ENCODE measurements at regions not wholly inside any gene's neighbourhood (a gene's known extent, or its start where the extent isn't known, plus 50 kb on each side); places are given as distances from the start of the nearest gene placed in this dataset.
A peak's percentile ranks its signal among the peaks of the same experiment; 100 is the strongest.

GRCh38 chr3:194200422-194201081, 64.6 kb downstream of the HES1 start:
- H3K4me3 ChIP-seq, result no peak overlapping the region
- TF ChIP-seq EP300 (IDR thresholded peaks at IDR 0.05) (no peak), POLR2A (IDR thresholded peaks at IDR 0.05) (no peak), CTCF (IDR thresholded peaks at IDR 0.05) (no peak)
- intact Hi-C loops (cut with DNase I), result no loop called here
- no peaks in the 10 kb centered on the region for H3K36me3 ChIP-seq
- H3K4me1 ChIP-seq (ENCODE audit: insufficient read depth), result no peaks in the 10 kb centered on the region
- no peak for DNase-seq
- no peaks in the 10 kb centered on the region for H3K9me3 ChIP-seq
- no peak overlapping the region for H3K27ac ChIP-seq
- no peaks in the 10 kb centered on the region for H3K27me3 ChIP-seq
- WGBS, 3 donors, result 69 to 77% (median 70%) methylated on average over 6 of the region's 6 CpGs

- intact Hi-C loops (cut with DNase I), result no loop called here
- TF ChIP-seq POLR2A (IDR thresholded peaks at IDR 0.05) (no peak), EP300 (IDR thresholded peaks at IDR 0.05) (no peak), CTCF (IDR thresholded peaks at IDR 0.05) (no peak)
- no peaks in the 10 kb centered on the region for H3K36me3 ChIP-seq
- no peak overlapping the region for H3K27ac ChIP-seq
- 69 to 81% (median 77%) methylated on average over 6 of the region's 6 CpGs for WGBS, 3 donors
- no peaks in the 10 kb centered on the region for H3K27me3 ChIP-seq
- no peaks in the 10 kb centered on the region for H3K9me3 ChIP-seq
- no peak overlapping the region for H3K4me3 ChIP-seq
- DNase-seq, result no peak
- peaks cover 1% of the 10 kb centered on the region for H3K4me1 ChIP-seq (ENCODE audit: insufficient read depth)
Observed at GRCh38 chr3:194201953-194202666, 66.2 kb downstream of the HES1 start.

- no peak for DNase-seq
- no peak for TF ChIP-seq CTCF (IDR thresholded peaks at IDR 0.05)
- no peak for TF ChIP-seq EP300 (IDR thresholded peaks at IDR 0.05)
- TF ChIP-seq POLR2A (IDR thresholded peaks at IDR 0.05), result no peak
- WGBS, 3 donors, result 86 to 91% (median 88%) methylated on average over 11 of the region's 11 CpGs
- Histone ChIP-seq H3K4me1 (ENCODE audit: insufficient read depth) (peaks cover 1% of the 10 kb centered on the region), H3K9me3 (no peaks in the 10 kb centered on the region), H3K27ac (no peak overlapping the region), H3K4me3 (no peak overlapping the region), H3K27me3 (no peaks in the 10 kb centered on the region), H3K36me3 (no peaks in the 10 kb centered on the region)
- intact Hi-C loops (cut with DNase I), result no loop called here
Observed at GRCh38 chr3:194203482-194204041, 67.6 kb downstream of the HES1 start.

- Histone ChIP-seq H3K4me3 (peak overlapping the region; percentile 6), H3K4me1 (ENCODE audit: insufficient read depth) (peaks cover 1% of the 10 kb centered on the region), H3K36me3 (no peaks in the 10 kb centered on the region), H3K27ac (no peak overlapping the region), H3K27me3 (no peaks in the 10 kb centered on the region), H3K9me3 (no peaks in the 10 kb centered on the region)
- intact Hi-C loops (cut with DNase I), result no loop called here
- DNase-seq, result peak in 1 of 5 donors; percentile 43
- TF ChIP-seq POLR2A (IDR thresholded peaks at IDR 0.05) (no peak), CTCF (IDR thresholded peaks at IDR 0.05) (no peak), EP300 (IDR thresholded peaks at IDR 0.05) (no peak)
- WGBS, 3 donors, result 14 to 30% (median 24%) methylated on average over 70 to 79 of the region's 79 CpGs
Observed at GRCh38 chr3:194204042-194204987, 68.4 kb downstream of the HES1 start.
